ENCODE measurements at regions not wholly inside any gene's neighbourhood (a gene's known extent, or its start where the extent isn't known, plus 50 kb on each side); places are given as distances from the start of the nearest gene placed in this dataset.

- TF ChIP-seq RAD21 (IDR thresholded peaks at IDR 0.05; ENCODE audit: low read depth) (no peak), SP1 (IDR thresholded peaks at IDR 0.05; ENCODE audit: low read depth) (no peak), TCF7L2 (IDR thresholded peaks at IDR 0.05; ENCODE audit: borderline replicate concordance, extremely low read depth, insufficient read depth, insufficient read length) (no peak), CEBPB (IDR thresholded peaks at IDR 0.05; ENCODE audit: low read depth) (no peak), EZH2phosphoT487 (IDR thresholded peaks at IDR 0.05; ENCODE audit: borderline replicate concordance) (no peak), EGR1 (IDR thresholded peaks at IDR 0.05; ENCODE audit: low read depth) (no peak), POLR2AphosphoS5 (IDR thresholded peaks at IDR 0.05; ENCODE audit: low read depth, low read length) (no peak), EZH2 (IDR thresholded peaks at IDR 0.05) (no peak), ZNF274 (IDR thresholded peaks at IDR 0.05; ENCODE audit: low read depth, low read length) (no peak)
- TF ChIP-seq, protein P1, sequence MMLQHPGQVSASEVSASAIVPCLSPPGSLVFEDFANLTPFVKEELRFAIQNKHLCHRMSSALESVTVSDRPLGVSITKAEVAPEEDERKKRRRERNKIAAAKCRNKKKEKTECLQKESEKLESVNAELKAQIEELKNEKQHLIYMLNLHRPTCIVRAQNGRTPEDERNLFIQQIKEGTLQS (IDR thresholded peaks at IDR 0.05), result no peak
- DNase-seq (ENCODE audit: low read depth, low spot score) (no peak), ATAC-seq (no peak)
- H3K27me3 ChIP-seq (ENCODE audit: insufficient read depth, low read length), result peaks cover 5% of the 10 kb centered on the region; the same call in 1 of the 2 replicates
- no peaks in the 10 kb centered on the region for H4K20me1 ChIP-seq (ENCODE audit: insufficient read depth)
- H2AFZ ChIP-seq (ENCODE audit: low read depth, low read length, poor library complexity, severe bottlenecking), result no peak overlapping the region
- H3K4me2 ChIP-seq (ENCODE audit: low read length), result no peak overlapping the region
- H3K9me3 ChIP-seq (ENCODE audit: control insufficient read depth in 1 of 2, insufficient read depth in 1 of 2, low read depth in 1 of 2, low read length in 2 of 2), result no peaks in the 10 kb centered on the region
- H3K4me1 ChIP-seq (ENCODE audit: control insufficient read depth in 1 of 2, insufficient read depth in 2 of 2, low read length in 2 of 2), result no peaks in the 10 kb centered on the region
- no peak overlapping the region for H3K4me3 ChIP-seq (replicated peaks in 1 of 2; ENCODE audit: low read depth in 1 of 2, low read length in 2 of 2)
- ChIA-PET RAD21 (ENCODE audit: low non-redundant PET in 1 of 2, low total read pairs in 2 of 2, uncharacterized antibody in 2 of 2, unreplicated experiment in 2 of 2) (no interaction called here), CTCF (no interaction called here), POLR2A (no interaction called here)
- no TSS peak for BruUV-seq (replicated peaks)
- H3K9ac ChIP-seq (ENCODE audit: low read length), result no peak overlapping the region
- intact Hi-C loops (cut with micrococcal nuclease), result no loop called here
- no peak overlapping the region for H3K27ac ChIP-seq (ENCODE audit: low read depth, low read length)
- no peaks in the 10 kb centered on the region for H3K9me2 ChIP-seq (ENCODE audit: insufficient read depth)
- H3K79me2 ChIP-seq (ENCODE audit: insufficient read depth, low read length), result no peaks in the 10 kb centered on the region
- no peaks in the 10 kb centered on the region for H3K36me3 ChIP-seq (ENCODE audit: control insufficient read depth in 1 of 2, insufficient read depth in 2 of 2, low read length in 2 of 2)
Measured at GRCh38 chr1:230584660-230585059, 57.6 kb upstream of the COG2 start.

DNA sequence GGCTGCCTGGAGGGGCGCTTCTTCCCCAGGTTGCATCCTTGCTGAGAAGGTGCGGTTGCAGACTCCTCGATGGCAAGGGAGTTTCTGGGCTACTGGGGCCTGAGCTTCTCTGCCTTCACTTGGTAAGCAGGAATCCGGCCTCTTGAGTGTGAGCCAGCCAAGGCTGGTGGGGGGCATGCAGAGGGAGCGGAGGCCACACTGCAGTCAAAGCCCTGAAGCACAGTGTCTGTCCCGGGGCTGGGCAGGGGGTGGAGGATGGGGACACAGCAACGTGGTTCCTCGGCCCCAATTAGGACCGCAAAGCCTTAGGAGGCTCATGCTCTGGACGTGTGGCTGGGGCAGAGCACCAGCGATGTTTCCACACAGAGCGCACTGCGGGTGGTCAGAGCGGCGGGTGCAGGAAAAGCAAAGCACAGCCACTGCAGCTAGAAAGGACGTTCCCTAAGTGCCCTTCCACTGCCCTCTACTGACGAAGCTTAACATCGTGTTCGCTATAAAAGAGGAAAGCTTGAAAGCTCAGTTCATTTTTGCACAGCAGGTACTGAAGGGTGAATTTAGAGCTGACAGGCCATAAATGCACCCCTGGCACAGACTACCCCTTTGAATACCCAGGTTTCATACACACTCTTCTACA is 60.7 kb upstream of the COG2 start:
- no peak for DNase-seq (ENCODE audit: low read depth, low spot score)
- Histone ChIP-seq H3K4me2 (ENCODE audit: low read length) (no peak overlapping the region), H3K27me3 (ENCODE audit: insufficient read depth, low read length) (peaks cover 17% of the 10 kb centered on the region), H3K9ac (ENCODE audit: low read length) (no peak overlapping the region), H3K4me1 (ENCODE audit: control insufficient read depth in 1 of 2, insufficient read depth in 2 of 2, low read length in 2 of 2) (no peaks in the 10 kb centered on the region), H3K79me2 (ENCODE audit: insufficient read depth, low read length) (no peaks in the 10 kb centered on the region), H3K9me2 (ENCODE audit: insufficient read depth) (no peaks in the 10 kb centered on the region), H2AFZ (ENCODE audit: low read depth, low read length, poor library complexity, severe bottlenecking) (no peak overlapping the region), H3K4me3 (replicated peaks in 1 of 2; ENCODE audit: low read depth in 1 of 2, low read length in 2 of 2) (no peak overlapping the region), H3K9me3 (ENCODE audit: control insufficient read depth in 1 of 2, insufficient read depth in 1 of 2, low read depth in 1 of 2, low read length in 2 of 2) (no peaks in the 10 kb centered on the region), H3K36me3 (ENCODE audit: control insufficient read depth in 1 of 2, insufficient read depth in 2 of 2, low read length in 2 of 2) (no peaks in the 10 kb centered on the region), H3K27ac (ENCODE audit: low read depth, low read length) (no peak overlapping the region), H4K20me1 (ENCODE audit: insufficient read depth) (no peaks in the 10 kb centered on the region)
- RAD21 ChIA-PET (ENCODE audit: low non-redundant PET in 1 of 2, low total read pairs in 2 of 2, uncharacterized antibody in 2 of 2, unreplicated experiment in 2 of 2), result no interaction called here
- BruUV-seq (replicated peaks), result no TSS peak
- CTCF ChIA-PET, result no interaction called here
- intact Hi-C loops (cut with micrococcal nuclease), result no loop called here
- peak; percentile 52; the same call in 1 of the 2 replicates for ATAC-seq
- no peak for TF ChIP-seq EZH2phosphoT487 (IDR thresholded peaks at IDR 0.05; ENCODE audit: borderline replicate concordance)
- TF ChIP-seq RAD21 (IDR thresholded peaks at IDR 0.05; ENCODE audit: low read depth), result 0 out of 2 replicates have a peak, but pooled peaks have one; percentile 12
- TF ChIP-seq EZH2 (IDR thresholded peaks at IDR 0.05), result no peak
- no peak for TF ChIP-seq SRF (IDR thresholded peaks at IDR 0.05; ENCODE audit: low read depth)
- peak in 2 of 3 experiments; percentile 7 to 18; a peak in 2 of 6 replicates for TF ChIP-seq CTCF (IDR thresholded peaks at IDR 0.05 in 2 of 3, conservative IDR thresholded peaks at IDR 0.05 in 1 of 3; ENCODE audit: borderline replicate concordance in 1 of 3, insufficient read depth in 1 of 3, low read depth in 2 of 3, low read length in 2 of 3)
- TF ChIP-seq, protein P2, sequence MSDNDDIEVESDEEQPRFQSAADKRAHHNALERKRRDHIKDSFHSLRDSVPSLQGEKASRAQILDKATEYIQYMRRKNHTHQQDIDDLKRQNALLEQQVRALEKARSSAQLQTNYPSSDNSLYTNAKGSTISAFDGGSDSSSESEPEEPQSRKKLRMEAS (IDR thresholded peaks at IDR 0.05), result no peak
- no peak for TF ChIP-seq SP1 (IDR thresholded peaks at IDR 0.05; ENCODE audit: low read depth)
- TF ChIP-seq CEBPB (IDR thresholded peaks at IDR 0.05; ENCODE audit: low read depth), result no peak
- POLR2A ChIA-PET, result no interaction called here
